HUDEP-2 (cell line): ENCODE measurements at regions not wholly inside any gene's neighbourhood (a gene's known extent, or its start where the extent isn't known, plus 50 kb on each side); places are given as distances from the start of the nearest gene placed in this dataset.

ENCODE experiments used
- DNase-seq, 76 experiments: peaks; one replicate each; lab custom pipeline; 2025; ENCODE audit not compliant: unreplicated experiment in 76 of 76; lab: John Stamatoyannopoulos, UW

DNA sequence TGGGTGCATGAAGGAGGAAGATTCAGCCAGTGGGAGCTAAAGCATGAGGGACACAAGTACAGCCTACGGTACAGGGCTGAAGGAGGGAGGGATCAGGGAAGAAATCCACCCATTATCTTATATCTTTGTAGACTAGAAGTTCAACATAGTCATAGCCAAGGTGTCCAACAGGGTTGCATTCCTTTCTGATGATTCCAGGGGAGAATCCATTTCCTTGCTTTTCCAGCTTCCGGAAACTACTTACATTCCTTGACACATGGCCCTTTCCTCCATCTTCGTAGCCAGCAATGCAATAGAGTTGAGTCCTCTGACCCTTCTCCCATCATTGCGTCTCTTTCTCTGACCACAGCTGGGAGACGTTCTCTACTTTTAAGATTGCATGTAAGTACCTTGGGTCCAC is 471.0 kb upstream of the SEMA6D start:
- DNase-seq, result no peak

DNA sequence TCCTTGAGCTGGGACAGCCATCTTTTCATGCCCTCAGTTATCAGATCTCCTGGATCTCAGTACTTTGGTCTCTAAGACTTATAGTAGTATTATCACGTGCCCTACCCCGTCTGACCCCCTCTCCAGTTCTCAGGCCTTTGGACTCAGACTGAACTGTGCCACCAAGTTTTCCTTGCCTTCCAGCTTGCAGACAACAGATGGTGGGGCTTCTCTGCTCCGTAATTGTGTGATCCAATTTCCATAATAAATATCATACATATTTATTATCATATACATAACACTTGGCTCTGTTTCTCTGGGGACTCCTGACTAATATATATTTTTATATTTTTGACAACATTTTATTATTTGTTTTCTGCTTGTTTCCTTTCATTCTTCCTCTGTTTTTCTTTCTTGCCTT is 458.8 kb upstream of the SEMA6D start:
- DNase-seq, result no peak

DNA sequence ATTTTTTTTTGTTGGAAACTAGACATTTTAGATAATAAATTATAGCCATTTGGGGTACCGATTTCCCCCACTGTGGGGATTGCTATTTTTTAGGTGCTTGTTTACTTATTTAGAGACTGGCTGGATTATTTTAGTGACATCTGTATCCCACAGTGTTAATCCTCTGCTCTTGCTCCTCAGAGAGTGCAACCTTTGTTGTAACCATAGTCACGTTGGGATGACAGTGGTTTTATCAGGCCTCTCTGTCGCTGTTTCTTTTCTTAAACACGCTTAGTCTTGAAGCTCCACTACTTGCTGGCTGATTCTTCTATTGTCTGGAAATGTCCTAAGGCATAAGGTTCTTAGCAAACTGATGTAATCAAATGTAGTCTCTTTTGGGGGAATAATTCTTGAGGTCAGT is 451.6 kb upstream of the SEMA6D start:
- DNase-seq, result no peak

DNA sequence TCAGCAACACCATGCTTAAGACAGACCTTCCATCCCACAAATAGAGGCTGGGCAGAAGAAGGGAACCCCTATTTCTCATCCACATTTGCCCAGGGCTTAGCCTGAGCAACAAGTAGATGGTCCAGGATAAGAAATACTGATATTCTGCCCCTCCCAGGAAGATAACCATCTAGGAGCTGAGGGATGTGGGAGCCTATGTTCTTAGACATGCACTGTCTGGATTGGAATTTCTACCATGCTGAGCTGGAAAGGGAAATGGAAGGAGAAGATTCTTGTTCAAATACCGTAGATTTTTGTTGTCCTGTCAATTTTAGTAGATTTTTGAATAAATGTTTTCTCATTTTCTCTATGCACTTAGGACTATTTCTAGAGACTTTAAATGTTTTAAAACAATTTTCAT is 450.7 kb upstream of the SEMA6D start:
- DNase-seq, result no peak

DNA sequence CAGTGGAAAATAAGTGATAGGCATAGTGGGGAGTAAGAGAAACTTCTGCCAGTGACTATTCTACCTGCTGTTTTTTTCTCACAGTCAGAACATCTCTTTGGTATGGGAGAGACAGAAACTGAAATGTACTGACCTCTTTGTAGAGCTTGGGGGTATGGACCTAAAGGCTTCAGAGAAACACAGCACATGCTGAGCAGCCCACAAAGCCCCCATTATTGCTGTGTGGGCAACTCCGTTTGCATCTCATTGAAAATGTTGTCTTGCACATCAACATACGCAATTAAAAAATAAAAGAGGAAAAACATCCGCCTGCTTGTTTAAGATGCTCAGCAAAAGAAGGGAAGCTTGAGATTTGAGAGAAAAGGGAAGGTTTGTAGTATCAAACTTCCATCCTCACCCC is 443.4 kb upstream of the SEMA6D start:
- DNase-seq, result no peak

DNA sequence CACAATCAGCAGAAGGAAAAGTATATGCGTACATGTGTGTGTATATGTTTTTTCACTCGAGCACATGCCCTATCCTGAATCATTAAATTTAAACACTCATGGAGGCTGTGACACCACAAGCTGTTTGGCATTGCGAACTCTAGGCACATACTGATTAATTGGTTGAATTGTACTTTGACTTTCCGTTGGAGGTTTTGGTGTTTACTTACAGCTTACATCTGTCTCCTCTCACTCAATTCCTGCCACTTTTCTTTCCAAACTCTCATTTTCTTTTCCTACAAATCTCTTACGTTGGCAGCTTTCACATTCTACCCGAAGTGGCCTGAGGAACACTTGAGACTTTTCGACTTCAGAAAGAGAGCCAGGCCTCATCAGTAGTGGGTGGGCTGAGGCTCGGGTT is 434.1 kb upstream of the SEMA6D start:
- no peak for DNase-seq

DNA sequence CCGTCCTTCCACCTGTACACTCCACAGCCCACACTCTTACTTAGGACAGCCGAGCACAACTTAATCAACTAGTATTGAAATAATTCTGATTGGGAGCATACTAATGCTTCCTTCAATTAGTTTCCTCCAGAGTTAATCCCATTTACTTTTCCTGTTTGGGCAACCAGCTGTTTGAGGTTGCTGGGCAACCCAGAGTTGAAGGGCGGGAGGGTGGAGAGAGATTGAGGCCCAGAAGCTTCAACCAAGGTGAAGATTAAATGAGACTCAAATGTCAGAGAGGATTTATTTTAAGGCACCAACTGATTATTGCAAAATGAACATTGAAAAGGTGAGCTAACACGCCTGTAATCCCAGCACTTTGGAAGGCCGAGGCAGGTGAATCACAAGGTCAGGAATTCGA is 428.5 kb upstream of the SEMA6D start:
- DNase-seq, result no peak

DNA sequence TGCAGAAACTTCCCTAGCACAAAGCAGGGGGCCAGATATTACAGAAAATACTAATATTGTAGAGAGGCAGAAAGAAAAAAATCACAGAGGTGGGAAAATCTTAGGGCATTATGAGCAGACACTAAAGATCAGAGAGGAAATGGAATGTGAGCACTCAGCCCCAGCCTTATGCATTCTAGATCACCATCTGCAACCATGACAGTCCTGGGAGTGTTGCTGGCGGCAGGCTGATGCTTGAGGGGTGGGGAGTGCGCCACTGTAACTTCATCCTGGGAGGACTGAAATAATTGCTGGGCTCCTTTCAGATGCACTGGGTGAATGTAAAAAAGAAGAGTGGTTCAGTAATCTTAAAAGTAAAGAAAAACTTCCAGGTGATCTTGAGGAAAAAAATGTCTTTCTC is 427.6 kb upstream of the SEMA6D start:
- no peak for DNase-seq

DNA sequence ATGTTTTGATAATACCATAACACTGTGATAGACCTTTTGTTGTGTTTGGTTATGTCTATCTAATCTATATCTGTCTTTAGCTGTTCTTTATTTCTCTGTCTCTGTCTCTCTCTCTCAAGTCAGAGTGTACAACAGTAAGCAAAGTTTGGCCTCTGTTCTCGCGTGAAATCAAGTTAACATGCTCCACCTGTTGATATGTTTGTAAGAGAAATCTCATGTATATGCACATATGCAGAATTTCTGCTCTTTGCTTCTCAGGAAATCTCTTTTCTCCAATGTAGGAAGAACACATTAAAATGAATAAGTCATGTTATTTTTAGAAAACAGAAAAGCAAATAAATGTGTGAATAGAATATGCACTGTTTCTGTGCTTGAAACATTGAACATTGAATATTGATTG is 425.5 kb upstream of the SEMA6D start:
- no peak for DNase-seq

DNA sequence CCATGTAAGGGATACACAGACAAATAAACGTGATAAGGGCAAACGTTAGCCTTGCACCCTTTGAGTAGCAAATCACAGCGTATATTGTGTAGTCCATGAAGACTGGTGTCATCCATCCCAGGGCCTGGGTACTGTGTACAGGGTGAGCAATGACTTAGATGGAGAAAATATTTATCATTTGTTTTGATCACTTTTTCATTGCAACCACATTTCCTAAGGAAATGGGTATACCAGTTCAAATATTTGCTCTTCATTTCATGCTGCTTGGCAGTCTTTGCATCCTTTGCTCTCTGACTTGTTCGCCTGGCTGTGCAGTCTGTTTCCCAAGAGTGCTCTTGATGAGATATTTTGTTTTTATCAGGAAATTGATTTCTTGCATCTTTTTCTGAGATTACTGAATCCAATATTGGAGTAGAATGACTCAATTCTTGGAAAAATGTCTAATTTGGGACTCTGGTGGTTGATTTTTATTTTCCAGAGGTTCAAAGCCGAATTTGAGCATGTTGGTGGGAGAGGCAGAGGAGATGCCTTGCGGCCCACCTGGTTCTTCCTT is 424.6 kb upstream of the SEMA6D start:
- no peak for DNase-seq

DNA sequence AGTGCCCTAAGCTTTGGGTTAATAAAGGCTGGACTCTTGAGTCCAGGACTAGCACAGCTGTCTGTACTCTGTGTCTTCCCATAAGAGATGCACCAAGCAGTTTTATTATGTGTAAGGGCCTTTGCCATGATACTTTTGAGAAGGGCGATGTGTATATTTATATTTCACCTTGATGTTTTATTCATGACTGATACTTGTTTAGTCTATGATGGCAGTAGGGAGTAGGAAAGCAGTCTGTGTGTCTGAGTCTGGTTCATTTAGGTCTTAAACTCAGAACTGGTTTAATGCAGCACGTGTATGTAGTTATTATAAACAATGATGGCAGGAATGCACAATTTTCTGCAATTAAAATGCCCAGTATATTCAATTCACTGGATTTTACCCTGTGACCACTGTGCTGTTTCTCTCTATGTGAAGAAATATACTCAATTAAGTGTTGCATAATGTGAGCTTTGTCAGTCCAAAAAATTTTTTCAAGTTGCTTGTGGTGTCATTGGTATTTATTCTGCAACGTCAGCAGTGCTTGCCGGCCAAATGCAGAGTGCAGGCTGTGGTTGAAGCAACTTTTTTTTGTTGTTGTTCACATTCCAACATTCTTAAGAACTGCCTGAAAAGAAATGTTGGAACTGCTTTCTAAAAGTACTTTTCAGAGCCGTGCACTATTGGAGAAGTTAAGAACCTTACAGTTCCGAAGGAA is 423.7 kb upstream of the SEMA6D start:
- DNase-seq, result no peak

DNA sequence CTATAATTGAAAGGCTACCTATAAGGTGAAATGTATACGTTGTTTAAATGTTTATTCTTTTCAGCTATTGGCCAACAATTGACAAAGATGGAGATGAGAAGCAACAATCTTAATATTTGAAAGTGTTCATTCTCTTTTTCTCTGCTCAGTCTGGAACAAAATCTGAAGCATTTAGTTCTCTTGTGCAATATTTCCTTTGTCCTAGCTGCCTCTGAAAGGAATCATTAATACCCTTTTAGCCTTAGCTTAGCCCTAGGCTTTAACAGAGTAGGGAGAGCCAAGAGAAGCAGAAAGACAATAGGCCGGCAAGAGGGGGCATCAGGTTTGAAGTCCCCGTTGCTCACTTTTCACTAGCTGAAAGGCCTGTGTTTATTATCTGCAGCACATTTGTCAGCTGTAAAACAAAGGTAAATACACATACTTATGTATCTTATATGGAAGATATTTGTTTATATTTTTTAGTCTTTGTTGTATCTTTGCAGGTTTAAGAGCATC is 422.5 kb upstream of the SEMA6D start:
- no peak for DNase-seq

DNA sequence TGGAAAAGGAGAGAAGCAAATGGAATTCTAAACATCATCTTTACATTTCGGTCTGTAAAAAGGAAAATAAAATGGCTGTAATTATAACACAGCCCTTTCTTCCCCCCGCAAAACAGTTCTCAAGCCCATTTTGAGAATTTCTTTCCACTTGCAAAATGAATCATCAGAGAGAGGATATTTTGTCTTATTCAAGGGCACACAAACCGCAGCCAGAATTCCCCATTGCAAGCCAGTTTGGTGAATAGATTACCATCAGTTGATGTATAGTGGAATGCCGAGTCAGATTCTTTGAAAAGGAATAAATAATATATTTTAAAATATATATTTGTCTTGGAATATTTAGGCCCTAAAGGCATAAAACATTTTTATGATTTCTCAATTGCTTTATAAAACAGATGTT is 420.4 kb upstream of the SEMA6D start:
- no peak for DNase-seq

DNA sequence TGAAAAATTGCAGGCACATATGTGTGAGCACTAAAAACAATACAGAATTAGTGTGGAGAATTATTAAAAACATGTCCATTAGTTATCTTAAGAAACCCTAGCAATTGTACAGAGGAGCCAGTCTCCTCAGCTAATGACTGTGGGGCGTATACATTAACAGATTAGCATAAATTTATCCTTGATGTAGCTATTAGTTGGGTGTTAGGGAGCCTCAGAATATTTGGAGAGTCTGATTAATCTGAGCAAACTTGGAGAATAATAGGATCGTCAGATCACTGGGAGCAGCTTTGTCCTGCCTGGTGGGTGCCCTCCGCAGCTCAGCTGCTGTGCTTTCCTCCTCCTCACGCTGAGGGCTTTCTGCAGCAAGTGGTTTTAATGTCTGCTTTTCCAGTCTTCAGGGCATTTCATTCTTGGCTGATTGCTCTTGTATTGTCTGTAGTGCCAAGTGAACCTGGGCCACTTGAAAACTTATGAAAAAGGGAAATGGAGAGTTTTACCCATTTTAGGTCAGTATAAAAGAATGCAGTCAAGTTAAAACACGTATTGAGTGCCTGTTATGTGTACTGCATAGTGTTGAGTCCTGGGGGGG is 417.4 kb upstream of the SEMA6D start:
- no peak for DNase-seq

DNA sequence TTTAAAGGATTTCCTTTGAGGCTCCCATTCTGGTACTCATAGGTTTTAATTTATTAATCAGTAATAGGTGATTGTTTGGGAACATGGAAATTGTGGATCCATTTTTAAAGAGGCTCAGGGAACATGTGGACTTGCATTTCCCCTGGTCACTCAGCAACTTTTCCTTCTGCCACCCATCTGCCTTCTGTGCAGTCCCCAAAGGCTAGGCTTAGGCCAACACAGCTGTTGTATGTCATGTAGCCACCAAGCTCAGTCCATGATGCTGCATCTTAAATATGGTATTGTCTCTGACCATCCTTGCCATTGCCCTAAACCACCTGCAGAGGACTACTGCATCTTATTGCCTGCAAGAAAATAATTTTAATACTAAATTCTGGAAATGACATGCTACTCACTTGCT is 416.7 kb upstream of the SEMA6D start:
- no peak for DNase-seq

DNA sequence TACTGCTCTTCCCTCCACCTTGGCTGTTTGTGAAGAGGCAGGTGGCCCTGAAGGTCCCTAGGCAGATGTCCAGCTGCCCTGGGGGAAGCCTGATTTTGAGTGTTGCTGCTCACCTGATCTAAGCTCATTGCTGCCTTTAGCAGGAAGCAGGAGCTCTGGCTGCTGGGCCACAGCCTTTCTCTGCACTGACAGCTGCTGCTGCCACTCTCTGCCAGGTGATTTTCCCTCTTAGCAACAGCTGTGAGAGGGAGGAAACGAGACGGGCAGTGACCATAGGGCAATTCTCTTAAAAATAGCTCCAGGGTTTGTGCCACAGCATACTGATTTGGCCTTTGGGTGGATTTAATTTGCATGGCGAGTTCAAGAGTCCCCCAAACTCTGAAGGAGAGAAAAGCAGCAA is 415.8 kb upstream of the SEMA6D start:
- no peak for DNase-seq

DNA sequence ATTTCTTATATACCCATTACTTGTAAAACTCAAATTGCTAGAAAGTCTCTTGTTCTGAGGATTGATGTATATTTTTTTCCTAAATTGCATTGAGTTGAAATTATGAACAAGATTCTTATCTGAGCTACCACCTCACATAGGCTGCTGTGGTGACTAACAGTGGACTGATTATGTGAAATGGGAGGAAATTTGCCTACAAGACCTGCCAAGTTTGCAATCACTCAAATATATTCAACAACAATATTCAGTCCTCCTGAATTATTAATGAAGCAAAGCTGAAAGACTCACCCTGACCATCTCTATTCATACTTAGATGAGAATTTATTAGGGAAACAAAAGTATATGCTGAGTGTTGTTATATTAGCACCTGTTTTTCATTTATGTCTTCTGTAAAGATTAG is 412.6 kb upstream of the SEMA6D start:
- DNase-seq, result no peak

DNA sequence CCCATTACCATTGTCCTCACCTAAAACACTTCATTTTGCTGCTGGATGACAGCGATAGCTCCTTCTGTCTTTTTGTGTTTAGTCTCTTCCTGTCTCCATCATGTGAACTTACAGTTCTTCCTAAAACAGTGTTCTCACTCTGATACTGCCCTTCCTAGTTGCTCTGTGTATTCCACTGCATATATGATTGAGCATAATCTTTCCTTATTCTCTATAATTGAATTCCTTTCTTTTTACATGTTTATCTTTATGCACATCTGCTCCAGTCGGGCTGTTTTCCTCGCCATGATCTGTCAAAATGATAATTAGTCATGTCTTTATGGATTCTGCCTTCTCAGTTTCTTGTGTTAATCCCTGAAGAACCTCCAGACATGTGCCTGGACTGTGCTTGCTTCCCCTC is 405.1 kb upstream of the SEMA6D start:
- no peak for DNase-seq

DNA sequence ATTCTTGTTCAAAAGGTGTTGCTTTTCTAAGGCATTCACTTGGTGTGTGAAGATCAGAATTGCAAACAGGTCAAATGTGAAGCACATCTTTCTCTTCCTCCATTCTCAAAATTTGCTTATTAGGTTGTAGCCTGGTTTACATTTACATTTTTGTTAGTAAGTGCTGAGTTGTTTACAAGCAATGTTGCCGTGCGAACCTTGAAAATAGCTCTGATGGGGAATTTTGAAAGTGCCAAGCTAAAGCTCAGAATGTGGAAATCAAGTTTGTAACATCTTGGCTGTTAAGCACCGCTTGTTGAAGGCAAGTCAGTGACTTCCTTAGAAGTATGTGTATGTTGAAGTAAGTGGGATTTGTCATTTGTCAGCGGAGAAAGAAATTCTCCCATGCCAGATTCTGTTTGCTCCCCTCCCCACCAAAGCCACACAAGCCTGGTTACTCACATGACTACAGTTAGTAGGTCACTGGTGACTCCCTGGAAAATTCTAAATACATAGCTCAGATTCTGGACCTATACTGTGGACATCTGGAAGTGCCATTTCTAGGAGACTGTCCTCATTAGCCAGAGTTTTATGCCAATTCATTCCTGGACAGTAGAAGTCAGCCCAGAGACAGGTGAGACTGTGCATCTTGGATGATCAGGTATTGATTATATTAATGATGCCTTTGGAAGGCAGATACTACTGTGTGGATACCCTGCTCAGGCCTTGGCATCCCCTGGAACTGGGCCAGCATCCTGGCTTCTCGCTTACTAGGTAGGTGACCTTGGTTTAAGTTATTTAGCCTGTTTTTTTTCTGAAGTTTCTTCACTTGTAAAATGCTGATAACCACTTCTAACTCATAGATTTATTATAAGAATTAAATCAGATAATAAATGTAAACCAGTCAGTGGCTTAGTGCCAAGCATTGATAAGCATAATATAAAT is 390.6 kb upstream of the SEMA6D start:
- DNase-seq, result no peak

DNA sequence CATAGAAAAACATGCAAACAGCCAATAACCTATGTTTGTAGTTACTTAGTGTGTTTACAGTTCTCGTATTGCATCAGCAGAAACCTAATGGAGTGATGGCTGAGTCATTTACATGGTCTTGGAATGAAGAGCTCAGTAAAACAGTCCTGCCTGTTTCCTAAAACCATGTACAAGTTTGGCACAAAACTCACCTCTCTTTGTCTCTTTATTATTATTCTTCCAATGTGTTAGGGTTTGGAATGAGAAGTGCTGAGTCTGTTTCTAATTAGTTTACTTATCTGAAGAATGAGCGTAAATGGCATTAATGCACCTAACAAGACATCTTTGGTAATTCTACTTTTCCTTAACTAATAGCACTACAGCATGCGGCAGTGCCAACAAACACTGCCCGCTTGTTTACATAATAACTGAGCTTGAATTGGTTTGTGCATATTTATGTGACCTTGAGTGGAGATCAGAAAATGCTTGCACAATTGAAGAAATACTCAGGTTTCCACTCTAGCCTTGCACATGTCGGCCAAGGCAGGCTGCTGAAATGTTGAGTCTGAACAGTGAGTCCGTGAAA is 385.4 kb upstream of the SEMA6D start:
- DNase-seq, result no peak

DNA sequence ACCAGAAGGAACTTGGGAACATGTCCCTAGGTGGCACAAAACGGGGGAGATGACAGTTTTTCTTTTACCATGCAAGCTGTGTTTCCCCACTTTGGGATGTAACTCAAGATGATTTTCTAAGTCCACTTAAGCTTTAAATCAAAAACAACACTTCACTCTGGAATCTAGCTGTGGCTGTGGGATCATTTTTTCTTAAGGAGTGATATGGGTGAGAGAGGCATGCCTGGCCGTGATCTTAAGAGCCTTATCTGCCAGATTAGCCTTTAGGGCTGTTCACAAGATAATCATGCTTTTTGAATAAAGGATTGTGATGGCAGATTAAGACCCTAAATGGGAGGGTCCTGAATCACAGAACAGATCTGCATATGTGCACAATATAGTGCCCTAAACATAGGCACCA is 384.8 kb upstream of the SEMA6D start:
- DNase-seq, result no peak
